Posterior cingulate gyrus (tissue), 11 donors: ENCODE measurements at regions not wholly inside any gene's neighbourhood (a gene's known extent, or its start where the extent isn't known, plus 50 kb on each side); places are given as distances from the start of the nearest gene placed in this dataset.

Experiments
- DNase-seq, 10 donors: peaks; one replicate each; pipeline versions ENCODE4 v3.0.0 to v3.0.0-alpha.2; 2020 to 2021; ENCODE audit warnings: mixed read lengths in 3 of 10
- intact Hi-C: fragments of 100-400 bp; cut with DNase I; formaldehyde crosslinking; loops from one replicate; pipeline ENCODE4 v1.15.1; 2023

GRCh38 chr10:104574838-104575237 is 66.3 kb upstream of the SORCS3 start:
- intact Hi-C loops, result no loop called here
- DNase-seq, result no peak

GRCh38 chr10:104576611-104577010 is 64.5 kb upstream of the SORCS3 start:
- DNase-seq, result no peak
- intact Hi-C loops, result no loop called here

- intact Hi-C loops, result no loop called here
- DNase-seq, result no peak
Measured at GRCh38 chr10:104577163-104577562, 63.9 kb upstream of the SORCS3 start.

GRCh38 chr10:104577861-104578521 is 63.1 kb upstream of the SORCS3 start:
- DNase-seq, result no peak
- intact Hi-C loops, result no loop called here

GRCh38 chr10:104578671-104579070 is 62.4 kb upstream of the SORCS3 start:
- intact Hi-C loops, result no loop called here
- no peak for DNase-seq

- no peak for DNase-seq
- intact Hi-C loops, result no loop called here
Measured at GRCh38 chr10:104579136-104579535, 62.0 kb upstream of the SORCS3 start.

GRCh38 chr10:104580321-104580720 is 60.8 kb upstream of the SORCS3 start:
- intact Hi-C loops, result no loop called here
- peak in 8 of 10 donors; percentile 16 to 90 (median 50) for DNase-seq

- peak; percentile 57 to 95 (median 78) for DNase-seq
- intact Hi-C loops, result no loop called here
Measured at GRCh38 chr10:104580774-104581675, 60.1 kb upstream of the SORCS3 start.

- intact Hi-C loops, result no loop called here
- no peak for DNase-seq
Measured at GRCh38 chr10:104581884-104582601, 59.0 kb upstream of the SORCS3 start.

GRCh38 chr10:104582602-104582951 is 58.5 kb upstream of the SORCS3 start:
- DNase-seq, result no peak

GRCh38 chr10:104582966-104583365 is 58.1 kb upstream of the SORCS3 start:
- no peak for DNase-seq
- intact Hi-C loops, result no loop called here

More at GRCh38 chr10:104582602-104582951, 58.5 kb upstream of the SORCS3 start:
- intact Hi-C loops, result no loop called here

GRCh38 chr10:104584541-104584940 is 56.5 kb upstream of the SORCS3 start:
- no peak for DNase-seq
- intact Hi-C loops, result no loop called here

GRCh38 chr10:104587751-104588150 is 53.3 kb upstream of the SORCS3 start:
- no peak for DNase-seq
- intact Hi-C loops, result no loop called here

- intact Hi-C loops, result no loop called here
- no peak for DNase-seq
Measured at GRCh38 chr10:104589431-104589830, 51.7 kb upstream of the SORCS3 start.

- intact Hi-C loops, result no loop called here
Measured at GRCh38 chr10:104589871-104590270, 51.2 kb upstream of the SORCS3 start.

More at GRCh38 chr10:104589871-104590270, 51.2 kb upstream of the SORCS3 start:
- DNase-seq, result no peak
